HG03039 (cell line): ENCODE measurements at regions not wholly inside any gene's neighbourhood (a gene's known extent, or its start where the extent isn't known, plus 50 kb on each side); places are given as distances from the start of the nearest gene placed in this dataset.

Experiments
- ATAC-seq: cut with Tn5 transposase; IDR thresholded peaks from one replicate; pipeline ENCODE4 v1.9.1; 2021; ENCODE audit warnings: mild to moderate bottlenecking, moderate library complexity; ENCODE audit not compliant: unreplicated experiment

GRCh38 chr4:145427991-145428390 lies 53.7 kb upstream of the SMAD1 start:
- no peak for ATAC-seq

- ATAC-seq: no peak
Measured at GRCh38 chr4:145427221-145427620, 54.4 kb upstream of the SMAD1 start.

DNA sequence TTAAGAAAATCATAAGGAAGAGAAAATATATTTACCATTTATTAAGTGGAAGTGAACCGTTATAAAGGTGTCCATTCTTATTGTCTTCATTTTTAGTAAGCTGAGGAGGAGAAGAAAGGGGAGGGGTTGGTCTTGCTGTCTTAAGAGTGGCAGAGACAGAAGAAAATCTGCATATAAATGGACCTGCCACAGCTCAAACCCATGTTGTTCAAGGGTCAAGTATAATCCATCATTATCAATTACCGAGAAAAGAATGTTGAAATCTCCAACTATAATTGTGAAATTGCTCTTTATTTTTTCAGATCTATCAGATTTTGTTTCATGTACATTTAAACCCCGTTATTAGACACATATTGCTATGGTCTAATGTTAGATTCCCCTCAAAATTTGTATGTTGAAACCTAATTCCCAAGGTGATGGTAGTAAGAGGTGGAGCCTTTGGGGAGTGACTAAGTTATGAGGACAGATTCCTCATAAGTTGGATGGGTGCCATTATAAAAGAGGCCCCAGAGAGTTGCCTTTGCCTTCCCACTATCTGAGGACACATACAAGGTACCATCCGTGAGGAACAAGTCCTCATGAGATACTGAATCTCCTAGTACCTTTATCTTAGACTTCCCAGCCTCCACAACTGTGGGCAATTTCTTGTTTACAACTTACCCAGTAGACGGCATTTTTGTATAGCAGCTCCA lies 58.5 kb upstream of the SMAD1 start:
- no peak for ATAC-seq

GRCh38 chr4:145420595-145421214 lies 60.9 kb upstream of the SMAD1 start:
- no peak for ATAC-seq

- ATAC-seq: no peak
Measured at GRCh38 chr4:145418739-145419138, 62.9 kb upstream of the SMAD1 start.

GRCh38 chr4:145417348-145418130 lies 64.1 kb upstream of the SMAD1 start:
- ATAC-seq: no peak

GRCh38 chr4:145414841-145415240 lies 66.8 kb upstream of the SMAD1 start:
- ATAC-seq: no peak

DNA sequence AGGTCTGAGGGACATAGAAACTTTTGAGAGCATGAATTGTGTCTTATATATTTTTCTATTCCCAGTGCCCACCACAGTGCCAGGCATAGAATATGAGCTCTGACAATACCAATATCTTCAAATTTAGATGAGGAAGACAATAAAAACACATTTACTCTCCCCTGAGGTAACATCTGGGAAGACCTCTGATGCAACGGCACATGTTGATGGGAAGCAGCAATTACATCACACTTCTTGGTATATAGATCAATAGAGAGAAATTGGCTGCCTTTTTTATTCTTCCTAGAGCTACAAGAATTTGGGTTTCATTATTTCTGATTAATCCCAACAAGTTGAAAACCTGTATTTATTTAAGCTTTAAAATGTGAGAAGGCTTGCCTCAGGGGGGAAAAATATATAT lies 67.4 kb upstream of the SMAD1 start:
- ATAC-seq: no peak

DNA sequence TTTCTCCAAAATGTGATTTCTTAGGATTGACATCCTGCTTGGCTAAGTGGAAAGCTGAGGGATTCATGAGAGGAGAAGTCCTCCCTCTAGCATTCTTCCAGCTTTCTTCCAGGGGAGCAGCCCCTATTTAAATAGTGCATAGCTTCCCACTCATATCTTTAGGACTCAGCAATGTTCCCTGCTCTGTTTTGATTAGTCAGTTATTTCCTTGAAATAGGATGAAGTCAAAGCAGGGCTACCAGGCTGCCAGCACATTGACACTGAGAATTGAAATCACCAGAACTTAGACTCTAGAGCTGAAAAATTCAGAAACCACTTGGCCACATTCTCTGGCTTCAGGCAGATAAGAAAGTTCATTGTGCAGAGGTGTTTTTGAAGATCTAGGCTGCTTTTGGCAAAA lies 74.7 kb upstream of the SMAD1 start:
- ATAC-seq: no peak

DNA sequence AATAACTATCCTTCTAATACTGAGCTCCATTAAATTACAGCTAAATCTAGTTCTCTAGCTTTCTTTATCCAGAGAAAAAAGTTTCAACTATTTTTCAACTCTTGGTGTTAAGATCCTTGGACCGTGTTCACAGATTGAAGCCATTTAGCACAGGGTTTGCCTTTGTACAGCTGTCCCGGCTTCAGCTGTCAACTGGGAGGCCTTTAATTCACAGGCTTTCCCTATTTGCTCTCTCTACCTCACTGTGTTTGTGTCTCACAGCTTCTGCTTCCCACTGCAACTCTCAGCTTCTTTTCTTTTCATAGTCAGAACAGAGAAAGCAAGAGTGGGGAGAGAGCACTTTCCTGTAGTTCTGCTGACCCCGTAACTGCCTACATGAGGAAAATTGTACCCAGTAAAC lies 76.9 kb upstream of the SMAD1 start:
- ATAC-seq: no peak

- no peak for ATAC-seq
Measured at GRCh38 chr4:145396581-145396980, 85.1 kb upstream of the SMAD1 start.

DNA sequence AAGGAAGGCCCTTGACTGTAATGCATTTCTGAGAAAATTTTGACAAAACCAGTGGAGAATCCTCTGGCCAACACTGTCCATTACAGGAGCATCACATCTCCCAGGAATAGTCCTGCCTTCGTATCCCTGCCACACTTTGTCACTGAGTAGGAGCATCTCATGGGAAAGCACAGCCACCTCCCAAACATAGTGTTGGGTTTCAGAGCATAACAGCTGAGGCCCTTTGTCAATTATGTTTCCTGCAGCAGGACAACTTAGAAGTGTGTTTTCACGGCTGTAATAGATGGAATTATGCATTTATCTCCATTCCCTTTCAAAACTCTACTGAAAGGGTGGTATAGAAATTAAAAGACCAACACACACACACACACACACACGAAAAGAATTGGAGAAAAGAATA lies 91.1 kb upstream of the SMAD1 start:
- no peak for ATAC-seq

DNA sequence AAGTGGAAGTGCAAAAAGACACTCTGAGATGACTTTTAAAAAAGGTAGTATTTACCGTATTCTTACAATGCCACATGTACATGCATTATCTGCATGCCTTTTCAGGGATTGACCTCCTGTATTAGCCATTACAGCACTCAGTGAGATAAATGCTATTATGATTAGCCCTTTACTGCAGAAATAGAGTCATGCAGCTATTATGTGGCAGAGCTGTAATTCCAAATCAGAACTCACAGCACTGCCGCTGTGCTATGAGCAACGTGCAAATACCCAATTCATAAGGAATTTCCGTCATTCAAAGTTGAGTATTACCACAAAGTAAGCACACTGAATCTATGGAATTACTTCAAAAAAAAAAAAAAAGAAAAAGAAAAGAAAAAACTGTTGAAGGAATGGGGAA lies 92.1 kb upstream of the SMAD1 start:
- no peak for ATAC-seq

DNA sequence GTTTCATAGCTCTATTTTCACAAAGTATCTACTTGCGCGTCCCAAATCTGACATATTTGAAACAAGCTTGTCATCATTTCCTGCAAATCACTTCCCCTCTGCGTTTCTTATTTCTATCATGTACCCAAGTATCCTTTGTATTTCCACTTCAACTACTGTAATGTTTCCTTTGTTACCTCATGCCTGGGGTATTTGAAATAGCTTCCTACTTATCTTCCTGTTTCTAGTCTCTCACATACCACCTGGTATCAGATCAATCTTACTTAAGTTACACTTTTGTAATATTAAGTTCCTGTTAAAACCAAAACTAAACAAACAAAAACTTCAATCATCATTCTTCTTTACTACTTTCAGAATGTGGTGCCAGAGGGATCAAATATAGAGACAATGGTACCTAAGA lies 93.6 kb upstream of the SMAD1 start:
- no peak for ATAC-seq

DNA sequence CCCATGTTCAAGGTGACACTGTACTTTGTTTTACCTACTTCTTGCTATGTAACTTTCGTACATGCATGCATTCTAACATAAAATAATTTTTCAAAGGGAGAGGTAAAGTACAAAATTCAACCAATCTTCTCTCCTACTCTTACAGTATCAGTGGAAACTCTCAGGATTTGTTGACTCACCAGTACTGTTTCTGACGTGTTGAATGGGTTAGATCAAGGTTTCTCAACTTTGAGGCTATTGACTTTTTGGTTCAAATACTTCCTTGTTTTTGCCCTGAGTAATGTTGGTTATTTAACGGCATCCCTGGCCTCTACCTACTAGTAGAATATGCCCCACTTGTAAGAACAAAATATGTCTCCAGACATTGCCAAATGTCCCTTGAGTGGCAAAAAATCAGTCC lies 94.6 kb upstream of the SMAD1 start:
- no peak for ATAC-seq

- ATAC-seq: no peak
Measured at GRCh38 chr4:145381163-145381562, 100.5 kb upstream of the SMAD1 start.

DNA sequence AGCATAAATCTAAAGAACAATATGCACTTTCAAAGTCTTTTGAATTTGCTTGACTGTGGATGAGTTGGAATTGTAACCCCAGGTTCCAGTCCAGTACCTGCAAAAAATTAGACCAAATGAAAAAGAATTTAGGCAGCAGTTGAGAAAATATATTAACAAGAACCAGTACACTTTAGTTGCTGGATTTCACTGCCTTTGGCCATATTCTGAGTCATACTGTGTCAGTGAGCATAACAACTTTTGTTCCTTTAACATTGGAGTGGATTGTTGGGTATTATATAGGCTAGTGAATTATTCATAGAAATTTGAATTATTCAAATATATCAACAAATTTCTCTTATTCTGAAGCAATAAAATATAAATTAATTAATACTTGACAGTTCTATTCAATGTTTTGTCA lies 101.5 kb upstream of the SMAD1 start:
- ATAC-seq: no peak

DNA sequence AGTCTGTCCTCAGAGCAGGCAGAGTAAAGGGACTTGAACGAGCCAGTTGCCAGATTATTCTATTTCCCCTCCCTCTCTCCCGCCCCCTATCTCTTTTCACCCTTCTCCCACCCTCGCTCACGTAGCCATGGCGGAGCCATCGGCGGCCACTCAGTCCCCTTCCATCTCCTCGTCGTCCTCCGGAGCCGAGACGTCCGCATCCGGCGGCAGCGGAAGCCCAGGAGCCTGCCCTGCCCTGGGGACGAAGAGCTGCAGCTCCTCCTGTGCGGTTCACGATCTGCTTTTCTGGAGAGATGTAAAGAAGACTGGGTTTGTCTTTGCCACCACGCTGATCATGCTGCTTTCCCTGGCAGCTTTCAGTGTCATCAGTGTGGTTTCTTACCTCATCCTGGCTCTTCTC lies 106.2 kb upstream of the SMAD1 start:
- no peak for ATAC-seq

DNA sequence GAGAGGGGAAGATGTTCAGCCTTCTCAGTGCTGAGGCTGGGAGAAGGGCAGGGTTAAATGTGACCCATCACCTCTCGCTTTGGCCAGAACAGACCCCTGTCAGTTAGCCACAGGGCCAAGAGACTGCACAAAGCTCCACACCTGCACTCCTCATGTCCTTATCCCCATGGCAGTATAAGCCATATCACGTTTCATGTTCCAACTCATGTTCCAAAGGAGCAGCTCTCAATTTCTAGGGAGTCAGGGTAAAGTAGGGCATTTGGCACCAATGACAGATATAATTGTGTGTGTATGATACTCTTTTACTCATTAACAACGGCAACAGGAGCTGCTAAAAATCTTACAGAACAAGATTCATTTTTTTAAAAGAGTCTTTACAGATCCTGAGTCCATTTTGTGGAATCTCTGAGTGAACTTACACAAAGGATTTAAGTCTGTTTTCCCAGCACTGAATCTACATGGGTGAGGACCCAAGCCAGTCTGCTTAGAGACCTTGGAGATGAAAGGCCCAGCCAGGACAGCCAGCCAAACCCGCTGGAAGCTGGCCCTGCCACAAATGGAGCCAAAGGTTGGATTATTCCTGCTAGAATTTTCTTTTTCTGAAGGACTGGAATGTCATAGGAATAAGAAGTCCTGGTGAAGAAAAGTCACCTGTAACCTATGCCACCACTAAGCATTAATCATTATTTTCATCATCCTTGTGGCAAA lies 129.1 kb upstream of the SMAD1 start:
- no peak for ATAC-seq

DNA sequence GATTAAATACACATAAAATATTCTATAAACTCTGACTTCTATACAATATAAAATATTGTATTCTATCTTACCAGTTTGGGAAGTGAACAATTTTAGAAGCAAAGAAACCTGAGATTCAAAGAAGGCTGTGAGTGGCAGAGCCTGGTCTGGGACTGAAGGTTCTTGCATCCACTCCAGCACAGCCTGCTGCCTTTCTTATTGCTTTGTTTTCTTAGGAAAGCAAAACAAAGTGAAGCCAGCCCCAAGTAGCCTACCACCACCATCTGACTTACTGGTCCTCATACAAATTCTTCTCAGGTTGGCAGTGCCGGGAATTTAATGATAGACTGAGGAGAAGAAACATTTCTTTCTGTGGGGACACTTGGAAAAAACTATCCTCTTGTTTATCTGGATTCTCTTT lies 129.7 kb upstream of the SMAD1 start:
- ATAC-seq: no peak

DNA sequence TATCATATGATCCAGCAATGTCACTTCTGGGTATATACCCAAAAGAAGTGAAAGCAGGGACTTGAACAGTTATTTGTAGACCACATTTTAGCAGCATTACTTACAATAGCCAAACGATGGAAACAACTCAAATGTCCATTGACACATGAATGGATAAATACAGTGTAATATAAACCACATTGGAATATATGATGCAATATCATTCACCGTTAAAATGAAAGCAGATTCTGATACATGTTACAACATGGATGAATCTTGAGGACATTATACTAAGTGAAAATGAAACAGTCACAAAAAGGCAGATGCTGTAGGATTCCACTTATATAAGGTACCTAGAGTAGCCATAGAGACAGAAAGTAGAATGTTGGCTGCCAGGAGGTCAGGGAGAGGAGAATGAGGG lies 130.5 kb upstream of the SMAD1 start:
- ATAC-seq: no peak

GRCh38 chr4:145348291-145348690 lies 133.4 kb upstream of the SMAD1 start:
- ATAC-seq: no peak
